ENCODE measurements at regions not wholly inside any gene's neighbourhood (a gene's known extent, or its start where the extent isn't known, plus 50 kb on each side); places are given as distances from the start of the nearest gene placed in this dataset.
"Not testable (repeated sequence)": the region's sequence is repeated elsewhere in the genome, so short reads cannot be mapped to it uniquely, and the experiment has no call there.

- H3K9me3 ChIP-seq; DNase-seq (ENCODE audit: low spot score); H3K4me3 ChIP-seq: not testable (repeated sequence)
These were observed 89.4 kb downstream of the DDX11 start for GRCh38 chr12:31162896-31163560.

GRCh38 chr12:31174293-31174692 lies 100.6 kb downstream of the DDX11 start:
- H3K36me3 ChIP-seq; H3K4me1 ChIP-seq; H3K4me3 ChIP-seq; H3K27ac ChIP-seq; H3K9me3 ChIP-seq; H3K27me3 ChIP-seq; DNase-seq (ENCODE audit: low spot score): not testable (repeated sequence)

More at GRCh38 chr12:31162896-31163560, 89.4 kb downstream of the DDX11 start:
- not testable (repeated sequence) for H3K36me3 ChIP-seq, H3K27me3 ChIP-seq, H3K4me1 ChIP-seq, H3K27ac ChIP-seq

- not testable (repeated sequence) for DNase-seq (ENCODE audit: low spot score); H3K27me3 ChIP-seq; H3K9me3 ChIP-seq; H3K36me3 ChIP-seq; H3K4me1 ChIP-seq; H3K27ac ChIP-seq; H3K4me3 ChIP-seq
These were observed 103.9 kb downstream of the DDX11 start for GRCh38 chr12:31177514-31177913.

- not testable (repeated sequence) for H3K36me3 ChIP-seq; H3K27ac ChIP-seq; H3K9me3 ChIP-seq; H3K4me3 ChIP-seq; H3K27me3 ChIP-seq; DNase-seq (ENCODE audit: low spot score); H3K4me1 ChIP-seq
These were observed 105.2 kb downstream of the DDX11 start for GRCh38 chr12:31178875-31179274.

GRCh38 chr12:31179627-31180237 lies 106.1 kb downstream of the DDX11 start:
- not testable (repeated sequence) for H3K27ac ChIP-seq; H3K4me1 ChIP-seq; H3K27me3 ChIP-seq; DNase-seq (ENCODE audit: low spot score); H3K9me3 ChIP-seq; H3K36me3 ChIP-seq; H3K4me3 ChIP-seq

GRCh38 chr12:31182571-31182970 lies 108.9 kb downstream of the DDX11 start:
- H3K4me1 ChIP-seq; DNase-seq (ENCODE audit: low spot score); H3K36me3 ChIP-seq; H3K27me3 ChIP-seq; H3K27ac ChIP-seq; H3K4me3 ChIP-seq; H3K9me3 ChIP-seq: not testable (repeated sequence)

GRCh38 chr12:31183107-31183506 lies 109.4 kb downstream of the DDX11 start:
- DNase-seq (ENCODE audit: low spot score); H3K36me3 ChIP-seq; H3K9me3 ChIP-seq; H3K27ac ChIP-seq; H3K4me1 ChIP-seq; H3K4me3 ChIP-seq; H3K27me3 ChIP-seq: not testable (repeated sequence)

- not testable (repeated sequence) for H3K4me1 ChIP-seq, H3K36me3 ChIP-seq
These were observed 110.2 kb downstream of the DDX11 start for GRCh38 chr12:31183899-31184298.

GRCh38 chr12:31184667-31185066 lies 111.0 kb downstream of the DDX11 start:
- not testable (repeated sequence) for DNase-seq (ENCODE audit: low spot score); H3K4me1 ChIP-seq; H3K9me3 ChIP-seq; H3K27me3 ChIP-seq; H3K36me3 ChIP-seq; H3K4me3 ChIP-seq; H3K27ac ChIP-seq

More at GRCh38 chr12:31183899-31184298, 110.2 kb downstream of the DDX11 start:
- not testable (repeated sequence) for H3K9me3 ChIP-seq; H3K27me3 ChIP-seq; H3K4me3 ChIP-seq; DNase-seq (ENCODE audit: low spot score); H3K27ac ChIP-seq

- DNase-seq (ENCODE audit: low spot score); H3K4me1 ChIP-seq; H3K27me3 ChIP-seq; H3K27ac ChIP-seq; H3K9me3 ChIP-seq; H3K4me3 ChIP-seq; H3K36me3 ChIP-seq: not testable (repeated sequence)
These were observed 119.0 kb downstream of the DDX11 start for GRCh38 chr12:31192689-31193088.

GRCh38 chr12:31195620-31196019 lies 122.0 kb downstream of the DDX11 start:
- not testable (repeated sequence) for DNase-seq (ENCODE audit: low spot score); H3K9me3 ChIP-seq; H3K36me3 ChIP-seq; H3K4me1 ChIP-seq; H3K27ac ChIP-seq; H3K27me3 ChIP-seq; H3K4me3 ChIP-seq

GRCh38 chr12:31199476-31199875 lies 125.8 kb downstream of the DDX11 start:
- H3K4me1 ChIP-seq; H3K4me3 ChIP-seq; H3K27ac ChIP-seq; H3K36me3 ChIP-seq; H3K9me3 ChIP-seq; DNase-seq (ENCODE audit: low spot score); H3K27me3 ChIP-seq: not testable (repeated sequence)
